H1 (cell line): ENCODE measurements at regions not wholly inside any gene's neighbourhood (a gene's known extent, or its start where the extent isn't known, plus 50 kb on each side); places are given as distances from the start of the nearest gene placed in this dataset.

Experiments
- ATF3 ChIP-seq: IDR thresholded peaks from 2 replicates; pipeline ENCODE4 v1.6.1; 2011; ENCODE audit warnings: low read depth, mild to moderate bottlenecking, low read length; ENCODE audit not compliant: insufficient read depth
- CTBP2 ChIP-seq: IDR thresholded peaks from 2 replicates; pipeline ENCODE4 v1.7.0; 2011; ENCODE audit warnings: borderline replicate concordance, mild to moderate bottlenecking, moderate library complexity, mixed read lengths, low read length; ENCODE audit not compliant: insufficient read depth, insufficient read length
- CTCF ChIP-seq, 3 experiments: IDR thresholded peaks; 1 replicate in 2 of 3; 2 replicates in 1 of 3; pipeline versions ENCODE4 v1.5.1 to v1.6.1; 2011; ENCODE audit warnings: low read length in 3 of 3, mild to moderate bottlenecking in 3 of 3, inconsistent platforms in 2 of 3, low read depth in 1 of 3, moderate library complexity in 1 of 3; ENCODE audit not compliant: insufficient read depth in 1 of 3; ENCODE audit errors: control extremely low read depth in 1 of 3
- EGR1 ChIP-seq: IDR thresholded peaks from 2 replicates; pipeline ENCODE4 v1.6.1; 2011; ENCODE audit warnings: low read depth, low read length, borderline replicate concordance
- EP300 ChIP-seq, 2 experiments: IDR thresholded peaks; 1 replicate in 1 of 2; 2 replicates in 1 of 2; pipeline ENCODE4 v1.6.1; 2011 to 2012; ENCODE audit warnings: low read depth in 2 of 2, low read length in 2 of 2, mild to moderate bottlenecking in 2 of 2, borderline replicate concordance in 1 of 2, inconsistent platforms in 1 of 2, moderate library complexity in 1 of 2
- EZH2 ChIP-seq: fragments of 200-600 bp; sonication (generic); IDR thresholded peaks from 2 replicates; pipeline ENCODE4 v1.7.1; 2012; ENCODE audit warnings: low read depth, mild to moderate bottlenecking, moderate library complexity, low read length, inconsistent platforms; ENCODE audit not compliant: severe bottlenecking
- HDAC6 ChIP-seq: IDR thresholded peaks from one replicate; pipeline ENCODE4 v1.7.1; 2012; ENCODE audit warnings: low read depth, mild to moderate bottlenecking, inconsistent platforms, low read length, moderate library complexity
- JUN ChIP-seq: IDR thresholded peaks from 2 replicates; pipeline ENCODE4 v1.6.1; 2011; ENCODE audit warnings: low read depth, mild to moderate bottlenecking, improper control_type of control experiment, low read length
- MAX ChIP-seq: IDR thresholded peaks from 2 replicates; pipeline ENCODE4 v1.6.1; 2012; ENCODE audit warnings: inconsistent platforms
- POLR2A ChIP-seq, 2 experiments: IDR thresholded peaks; 1 replicate in 1 of 2; 2 replicates in 1 of 2; pipeline ENCODE4 v1.6.1; 2011; ENCODE audit warnings: low read depth in 2 of 2, low read length in 2 of 2, mild to moderate bottlenecking in 2 of 2; ENCODE audit errors: control extremely low read depth in 1 of 2
- USF2 ChIP-seq: IDR thresholded peaks from 2 replicates; pipeline ENCODE4 v1.6.1; 2011; ENCODE audit warnings: low read length, improper control_type of control experiment

- TF ChIP-seq CTCF (IDR thresholded peaks at IDR 0.05; ENCODE audit: control extremely low read depth in 1 of 3, insufficient read depth in 1 of 3, low read depth in 1 of 3, low read length in 3 of 3) (no peak), EZH2 (no peak), POLR2A (IDR thresholded peaks at IDR 0.05; ENCODE audit: control extremely low read depth in 1 of 2, low read depth in 2 of 2, low read length in 2 of 2) (no peak), ATF3 (no peak), USF2 (no peak), MAX (no peak), JUN (no peak), EP300 (IDR thresholded peaks at IDR 0.05; ENCODE audit: borderline replicate concordance in 1 of 2, low read depth in 2 of 2, low read length in 2 of 2) (no peak), CTBP2 (no peak), HDAC6 (no peak), EGR1 (no peak)
Measured at GRCh38 chr4:72875545-72875944, 194.0 kb downstream of the COX18 start.
